Activated CD4-positive, alpha-beta T cell treated with anti-CD3 and anti-CD28 coated beads, Interleukin-2, amount 50 U/mL, for 24 hours (primary cell): ENCODE measurements at regions not wholly inside any gene's neighbourhood (a gene's known extent, or its start where the extent isn't known, plus 50 kb on each side); places are given as distances from the start of the nearest gene placed in this dataset.

ENCODE experiments used
- DNase-seq, 2 donors: peaks; one replicate each; pipeline ENCODE4 v3.0.0-alpha.2; 2020; ENCODE audit warnings: low read depth in 1 of 2, low spot score in 1 of 2

- no peak for DNase-seq
Observed at GRCh38 chr2:83081826-83082690, 1377.0 kb downstream of the SUCLG1 start.

- DNase-seq, result no peak
Observed at GRCh38 chr2:83079007-83079406, 1380.1 kb downstream of the SUCLG1 start.

GRCh38 chr2:83072767-83073166 is 1386.3 kb downstream of the SUCLG1 start:
- DNase-seq, result no peak

GRCh38 chr2:83071914-83072313 is 1387.2 kb downstream of the SUCLG1 start:
- DNase-seq, result no peak

- no peak for DNase-seq
Observed at GRCh38 chr2:83071352-83071751, 1387.7 kb downstream of the SUCLG1 start.

GRCh38 chr2:83069724-83070123 is 1389.4 kb downstream of the SUCLG1 start:
- no peak for DNase-seq

- DNase-seq, result no peak
Observed at GRCh38 chr2:83068714-83069113, 1390.4 kb downstream of the SUCLG1 start.

- DNase-seq, result no peak
Observed at GRCh38 chr2:83067947-83068346, 1391.1 kb downstream of the SUCLG1 start.

- DNase-seq, result no peak
Observed at GRCh38 chr2:83063933-83064332, 1395.1 kb downstream of the SUCLG1 start.

- no peak for DNase-seq
Observed at GRCh38 chr2:83063511-83063910, 1395.6 kb downstream of the SUCLG1 start.

GRCh38 chr2:83058683-83059082 is 1400.4 kb downstream of the SUCLG1 start:
- no peak for DNase-seq

- no peak for DNase-seq
Observed at GRCh38 chr2:83055376-83056010, 1403.6 kb downstream of the SUCLG1 start.

- DNase-seq, result no peak
Observed at GRCh38 chr2:83054751-83055150, 1404.3 kb downstream of the SUCLG1 start.

- DNase-seq, result no peak
Observed at GRCh38 chr2:83051538-83052170, 1407.4 kb downstream of the SUCLG1 start.

- no peak for DNase-seq
Observed at GRCh38 chr2:83042053-83042452, 1417.0 kb downstream of the SUCLG1 start.

GRCh38 chr2:83022631-83023210 is 1436.4 kb downstream of the SUCLG1 start:
- DNase-seq, result no peak

GRCh38 chr2:83017366-83018090 is 1441.6 kb downstream of the SUCLG1 start:
- no peak for DNase-seq

- DNase-seq, result no peak
Observed at GRCh38 chr2:83016343-83017110, 1442.6 kb downstream of the SUCLG1 start.

- DNase-seq, result no peak
Observed at GRCh38 chr2:83015900-83016299, 1443.2 kb downstream of the SUCLG1 start.

- no peak for DNase-seq
Observed at GRCh38 chr2:83015035-83015715, 1443.9 kb downstream of the SUCLG1 start.
